GM21529 (cell line): ENCODE measurements at regions not wholly inside any gene's neighbourhood (a gene's known extent, or its start where the extent isn't known, plus 50 kb on each side); places are given as distances from the start of the nearest gene placed in this dataset.
A peak's percentile ranks its signal among the peaks of the same experiment; 100 is the strongest.

Source experiments
- ATAC-seq: cut with Tn5 transposase; IDR thresholded peaks from one replicate; pipeline ENCODE4 v1.9.1; 2021; ENCODE audit not compliant: unreplicated experiment

DNA sequence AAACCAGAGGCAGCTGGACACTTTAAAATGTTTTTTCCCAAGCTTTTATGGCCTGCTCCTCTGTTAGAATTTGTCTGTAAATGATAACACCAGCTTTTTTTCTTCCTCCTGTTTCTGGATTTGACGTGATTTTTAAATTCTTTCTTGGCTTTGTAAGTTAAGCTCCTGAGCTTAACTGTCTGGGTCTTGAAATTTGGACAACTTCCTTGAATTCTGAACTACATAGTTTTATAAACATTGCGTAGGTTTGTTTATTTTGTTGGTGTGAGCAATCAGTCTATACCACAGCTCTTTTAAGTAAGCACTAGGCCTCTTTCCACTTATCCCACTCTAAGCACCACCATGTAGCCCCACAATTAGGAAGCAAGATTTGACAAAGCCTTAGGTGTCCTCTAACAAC, 144.4 kb upstream of the GUCY1A1 start:
- no peak for ATAC-seq

DNA sequence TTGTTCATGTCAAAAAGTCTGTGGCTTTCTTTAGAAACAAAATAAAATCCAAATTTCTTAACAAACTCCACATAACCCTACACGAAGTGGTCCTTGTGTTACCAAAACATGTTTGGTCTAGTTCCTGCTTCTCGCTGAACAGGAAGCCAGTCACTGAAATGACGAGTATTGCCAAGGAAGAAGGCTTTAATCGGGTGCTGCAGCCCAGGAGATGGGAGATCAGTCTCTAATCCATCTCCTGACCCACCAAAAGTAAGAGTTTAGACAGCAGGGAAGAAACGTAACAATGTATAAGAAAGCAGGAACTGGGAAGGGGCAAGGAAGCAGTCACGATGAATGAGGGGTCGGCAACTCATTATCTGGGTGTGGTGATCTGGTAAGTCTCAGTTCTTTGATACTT, 144.6 kb upstream of the MAP9 start:
- ATAC-seq, result no peak

DNA sequence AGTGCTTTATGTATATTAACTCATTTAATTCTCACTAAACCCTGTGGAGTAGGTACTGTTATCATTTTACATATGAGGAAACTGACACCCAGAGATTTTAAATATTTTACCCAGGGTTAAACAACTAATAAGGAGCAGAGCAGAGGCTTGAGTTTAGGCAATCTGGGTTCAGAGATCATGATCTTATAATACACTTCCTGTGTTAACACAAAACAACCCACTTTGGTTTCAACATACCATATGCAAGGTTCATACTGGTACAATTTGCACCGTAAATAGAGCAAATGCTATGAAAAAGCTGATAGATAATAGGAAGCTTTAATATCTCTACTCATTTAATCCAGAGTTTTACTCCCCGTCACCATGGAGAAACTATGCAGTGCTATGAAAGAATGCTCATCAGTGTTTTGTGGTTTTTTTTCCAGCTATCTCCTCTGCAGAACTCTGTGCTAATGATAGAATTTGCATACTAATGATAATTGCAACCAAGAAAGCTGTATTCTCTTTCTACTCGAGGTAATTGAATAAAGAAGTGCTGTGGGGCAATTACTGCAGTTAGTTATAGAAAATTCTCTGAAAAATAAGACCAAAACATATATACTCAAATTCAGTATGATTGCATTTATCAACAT, 138.8 kb upstream of the MAP9 start:
- no peak for ATAC-seq

- ATAC-seq, result no peak
These were observed 137.9 kb upstream of the MAP9 start for GRCh38 chr4:155514628-155515027.

DNA sequence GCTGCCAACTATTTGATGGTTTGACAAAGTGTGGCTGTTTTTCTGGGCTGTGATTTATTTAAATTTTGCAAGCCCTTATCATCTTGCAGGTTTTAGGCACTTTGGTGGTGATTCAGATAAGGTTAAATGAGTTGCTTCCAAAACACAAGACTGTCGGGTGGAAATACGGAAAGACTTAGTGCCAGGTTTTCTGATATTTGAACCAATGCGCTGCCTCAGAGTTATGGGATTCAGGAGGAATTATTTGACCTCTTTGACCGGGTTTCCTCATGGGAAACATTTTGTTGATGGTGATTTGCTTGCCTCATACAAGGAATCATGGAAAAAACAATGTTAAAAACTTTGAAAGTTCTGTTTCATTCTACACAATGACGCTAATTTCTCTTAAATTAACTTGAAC, 136.1 kb upstream of the MAP9 start:
- no peak for ATAC-seq

- no peak for ATAC-seq
These were observed 135.3 kb upstream of the MAP9 start for GRCh38 chr4:155512046-155512445.

- ATAC-seq, result no peak
These were observed 134.0 kb upstream of the MAP9 start for GRCh38 chr4:155510771-155511170.

GRCh38 chr4:155509555-155509954, 132.8 kb upstream of the MAP9 start:
- ATAC-seq, result no peak

DNA sequence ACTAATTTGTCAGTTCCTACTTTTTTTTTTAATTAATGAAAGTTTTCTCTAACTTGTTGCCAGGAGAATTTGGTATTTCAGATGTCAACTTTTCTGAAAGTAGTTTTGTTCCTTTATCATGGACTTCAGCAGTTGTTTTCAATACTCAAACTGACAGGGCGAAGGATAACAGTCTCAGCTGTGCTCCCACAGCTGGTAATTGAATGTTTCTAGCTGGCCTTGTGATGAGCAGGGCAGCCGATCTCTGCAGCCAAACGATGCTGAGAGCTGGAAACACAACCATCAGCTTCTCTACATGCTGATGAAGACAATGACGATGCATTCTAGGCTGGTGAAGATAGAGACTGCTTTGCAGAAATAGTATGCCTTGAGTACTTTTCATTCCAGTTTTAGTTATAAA, 130.0 kb upstream of the MAP9 start:
- ATAC-seq, result no peak

DNA sequence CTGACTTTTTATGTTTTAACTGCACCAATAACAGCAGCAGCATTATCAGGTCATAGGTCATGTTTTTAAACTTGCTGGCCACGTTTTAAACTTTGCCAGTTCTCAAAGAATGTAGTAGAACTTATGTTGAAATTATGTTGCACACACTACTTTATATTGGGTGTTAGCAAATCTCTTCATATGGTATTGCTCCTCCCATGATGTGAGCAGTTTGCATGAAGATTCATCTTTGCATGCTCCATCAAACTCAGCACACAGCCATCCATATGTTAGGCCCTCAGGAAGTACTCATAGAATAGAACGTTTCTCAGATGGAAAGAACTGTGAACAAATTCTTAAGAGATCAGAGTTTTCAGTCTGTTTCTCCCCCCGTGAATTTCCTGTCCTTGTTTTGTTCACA, 128.6 kb upstream of the MAP9 start:
- no peak for ATAC-seq

- ATAC-seq, result no peak
These were observed 120.5 kb upstream of the MAP9 start for GRCh38 chr4:155497306-155497705.

DNA sequence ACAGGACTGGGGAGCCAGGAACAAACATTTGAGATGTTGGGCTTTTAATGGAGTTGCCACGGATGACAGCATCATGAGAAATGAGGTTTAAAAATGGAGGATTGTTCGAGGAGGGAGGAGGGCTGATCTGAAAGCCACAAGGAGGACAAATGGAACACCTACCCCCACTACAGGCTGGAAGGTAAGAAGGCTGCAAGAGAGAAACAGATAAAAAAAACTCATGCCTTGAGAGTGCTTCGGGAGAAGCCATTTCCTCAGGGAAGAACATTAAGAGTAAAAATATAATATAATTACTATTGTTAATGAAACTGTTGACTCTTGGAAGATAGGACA, 119.5 kb upstream of the MAP9 start:
- ATAC-seq, result no peak

GRCh38 chr4:155495572-155496293, 119.0 kb upstream of the MAP9 start:
- no peak for ATAC-seq

DNA sequence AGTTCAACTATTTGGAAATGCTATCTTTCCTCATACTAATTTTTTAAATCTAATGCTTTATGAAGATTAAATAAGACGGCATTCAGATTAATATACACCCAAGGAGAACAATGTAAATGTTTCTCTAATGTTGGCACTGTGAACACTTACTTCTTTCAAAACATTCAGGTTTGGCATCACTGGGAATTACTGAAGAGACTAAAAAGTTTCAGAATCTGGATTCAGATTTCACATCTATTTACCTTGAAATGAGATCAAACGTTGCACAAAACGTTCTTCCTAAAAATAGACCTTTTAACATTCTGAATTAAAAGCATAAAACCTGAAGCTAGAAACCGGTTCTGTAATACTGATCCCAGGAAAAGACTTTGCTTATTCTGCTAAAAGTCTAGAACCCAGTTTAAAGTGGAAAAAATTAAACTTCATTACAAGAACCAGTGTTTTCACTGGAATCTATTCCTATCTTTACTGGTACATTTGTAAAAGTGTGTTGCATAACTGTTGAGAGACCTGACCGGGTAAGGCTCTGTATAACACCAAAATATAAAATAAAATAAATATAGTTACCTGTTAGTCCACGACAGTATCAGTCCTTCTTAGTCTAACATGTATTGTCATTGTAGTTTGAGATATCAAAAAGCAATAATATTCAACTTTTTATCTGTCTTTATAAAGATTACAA, 117.4 kb upstream of the MAP9 start:
- no peak for ATAC-seq

GRCh38 chr4:155491336-155492120, 114.8 kb upstream of the MAP9 start:
- ATAC-seq, result peak; percentile 98

GRCh38 chr4:155489271-155489670, 112.5 kb upstream of the MAP9 start:
- no peak for ATAC-seq

DNA sequence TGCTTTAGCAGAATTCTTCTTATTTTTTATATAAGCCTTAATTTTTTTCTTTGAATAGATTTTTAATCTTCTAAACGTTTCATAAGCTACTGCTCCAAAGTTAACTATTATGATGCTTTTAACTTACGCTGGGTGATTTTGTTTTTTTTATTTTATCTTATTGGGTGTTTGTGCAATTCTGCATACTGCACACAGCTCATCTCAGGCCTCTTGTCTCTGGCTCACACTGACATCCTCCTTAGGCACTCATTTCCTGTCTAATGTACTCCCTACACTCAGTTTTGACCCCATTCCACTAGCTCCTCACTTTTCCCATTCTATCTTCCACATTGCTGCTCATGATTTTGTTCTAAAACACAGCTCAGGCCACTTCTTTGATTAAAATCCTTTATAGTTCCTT, 111.9 kb upstream of the MAP9 start:
- no peak for ATAC-seq

GRCh38 chr4:155487210-155487609, 110.4 kb upstream of the MAP9 start:
- ATAC-seq, result no peak

DNA sequence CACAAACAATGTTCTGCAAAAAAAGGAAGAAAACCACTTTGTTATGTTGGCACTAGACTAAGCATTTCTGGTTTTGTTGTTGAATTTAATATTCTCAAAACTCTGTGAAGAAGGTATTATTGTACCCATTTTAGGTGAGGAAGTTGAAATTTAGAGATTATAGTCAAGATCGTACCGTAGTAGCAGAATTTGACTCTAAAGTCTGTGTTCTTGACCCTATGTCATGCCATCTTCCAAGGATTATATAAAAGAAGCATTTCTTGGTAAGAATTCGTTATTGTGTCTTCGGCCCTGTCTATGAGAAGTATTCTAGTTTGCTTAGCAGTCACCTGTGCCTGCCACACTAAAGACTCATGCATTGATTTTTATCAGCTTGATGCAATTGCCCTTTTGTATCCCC, 104.4 kb upstream of the MAP9 start:
- no peak for ATAC-seq

DNA sequence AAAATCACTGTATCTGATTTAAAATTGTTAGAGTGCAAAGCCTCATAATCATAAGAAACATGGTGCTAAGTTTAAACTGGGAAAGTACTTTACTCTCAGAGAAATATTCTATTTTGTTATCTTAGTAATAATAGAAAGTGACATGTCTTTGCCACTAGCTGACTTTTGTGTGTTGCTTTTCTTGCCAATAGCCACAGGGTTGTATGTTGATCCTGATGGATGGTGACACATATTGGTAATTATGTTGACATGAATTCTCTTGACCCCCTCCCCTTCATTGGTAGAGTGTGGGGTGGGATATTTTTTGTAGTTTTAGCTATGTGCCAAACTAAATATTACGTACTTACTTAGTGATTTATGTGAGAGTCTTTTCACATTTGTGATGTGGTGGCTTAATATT, 103.1 kb upstream of the MAP9 start:
- ATAC-seq, result no peak

- ATAC-seq, result no peak
These were observed 101.6 kb upstream of the MAP9 start for GRCh38 chr4:155478336-155478835.

DNA sequence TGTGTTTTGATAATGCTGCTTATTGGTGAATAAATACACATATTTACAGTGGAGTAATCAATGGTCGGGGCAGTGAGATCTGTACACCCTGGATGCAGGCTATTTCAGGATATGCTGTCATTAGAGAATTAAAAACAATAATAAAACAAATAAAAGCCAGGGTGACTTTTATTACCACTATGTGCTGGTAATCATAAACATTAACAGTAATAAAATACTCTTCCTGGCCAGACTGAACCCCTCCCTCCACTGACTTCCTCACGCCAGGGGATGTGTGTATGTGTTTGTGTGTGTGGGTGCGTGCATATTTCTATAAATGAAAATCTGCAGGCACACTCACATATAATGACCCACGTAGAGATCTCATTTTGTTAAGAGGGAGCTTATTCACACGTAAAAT, 98.0 kb upstream of the MAP9 start:
- ATAC-seq, result no peak
